Nephron progenitor cell (in vitro differentiated cells): ENCODE measurements at regions not wholly inside any gene's neighbourhood (a gene's known extent, or its start where the extent isn't known, plus 50 kb on each side); places are given as distances from the start of the nearest gene placed in this dataset.

Experiments
- DNase-seq: peaks from one replicate; pipeline ENCODE4 v3.0.0; 2021
- H3K27ac Mint-ChIP-seq: 2 replicates; pipeline ENCODE4 v1.8.0; 2021; ENCODE audit warnings: mild to moderate bottlenecking, moderate library complexity, mixed read lengths
- H3K27me3 Mint-ChIP-seq: 2 replicates; pipeline ENCODE4 v1.8.0; 2021; ENCODE audit warnings: mild to moderate bottlenecking, low read depth, mixed read lengths; ENCODE audit not compliant: poor library complexity
- H3K36me3 Mint-ChIP-seq: 2 replicates; pipeline ENCODE4 v1.8.0; 2021; ENCODE audit warnings: low read depth, mixed read lengths
- H3K4me1 Mint-ChIP-seq: 2 replicates; pipeline ENCODE4 v1.8.0; 2021; ENCODE audit warnings: mixed read lengths
- H3K4me3 Mint-ChIP-seq: 2 replicates; pipeline ENCODE4 v1.8.0; 2021; ENCODE audit warnings: mild to moderate bottlenecking, moderate library complexity, mixed read lengths
- H3K9me3 Mint-ChIP-seq: 2 replicates; pipeline ENCODE4 v1.8.0; 2021; ENCODE audit warnings: mild to moderate bottlenecking, moderate library complexity, mixed read lengths
- TF ChIP-seq, protein P1 (sequence below): fragments of 200-600 bp; sonication (generic); IDR thresholded peaks from 2 replicates; pipeline ENCODE4 v1.5.0; 2021; ENCODE audit warnings: antibody characterized with exemption

- TF ChIP-seq, protein P1, sequence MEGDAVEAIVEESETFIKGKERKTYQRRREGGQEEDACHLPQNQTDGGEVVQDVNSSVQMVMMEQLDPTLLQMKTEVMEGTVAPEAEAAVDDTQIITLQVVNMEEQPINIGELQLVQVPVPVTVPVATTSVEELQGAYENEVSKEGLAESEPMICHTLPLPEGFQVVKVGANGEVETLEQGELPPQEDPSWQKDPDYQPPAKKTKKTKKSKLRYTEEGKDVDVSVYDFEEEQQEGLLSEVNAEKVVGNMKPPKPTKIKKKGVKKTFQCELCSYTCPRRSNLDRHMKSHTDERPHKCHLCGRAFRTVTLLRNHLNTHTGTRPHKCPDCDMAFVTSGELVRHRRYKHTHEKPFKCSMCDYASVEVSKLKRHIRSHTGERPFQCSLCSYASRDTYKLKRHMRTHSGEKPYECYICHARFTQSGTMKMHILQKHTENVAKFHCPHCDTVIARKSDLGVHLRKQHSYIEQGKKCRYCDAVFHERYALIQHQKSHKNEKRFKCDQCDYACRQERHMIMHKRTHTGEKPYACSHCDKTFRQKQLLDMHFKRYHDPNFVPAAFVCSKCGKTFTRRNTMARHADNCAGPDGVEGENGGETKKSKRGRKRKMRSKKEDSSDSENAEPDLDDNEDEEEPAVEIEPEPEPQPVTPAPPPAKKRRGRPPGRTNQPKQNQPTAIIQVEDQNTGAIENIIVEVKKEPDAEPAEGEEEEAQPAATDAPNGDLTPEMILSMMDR: no peak
- Mint-ChIP-seq H3K36me3 (no peaks in the 10 kb centered on the region), H3K4me3 (no peak overlapping the region), H3K9me3 (peaks cover 4% of the 10 kb centered on the region), H3K27me3 (peaks cover 6% of the 10 kb centered on the region), H3K4me1 (no peaks in the 10 kb centered on the region), H3K27ac (peak overlapping the region; percentile 9)
- no peak for DNase-seq
Measured at GRCh38 chr3:112736386-112736785, 95.4 kb upstream of the CCDC80 start.

DNA sequence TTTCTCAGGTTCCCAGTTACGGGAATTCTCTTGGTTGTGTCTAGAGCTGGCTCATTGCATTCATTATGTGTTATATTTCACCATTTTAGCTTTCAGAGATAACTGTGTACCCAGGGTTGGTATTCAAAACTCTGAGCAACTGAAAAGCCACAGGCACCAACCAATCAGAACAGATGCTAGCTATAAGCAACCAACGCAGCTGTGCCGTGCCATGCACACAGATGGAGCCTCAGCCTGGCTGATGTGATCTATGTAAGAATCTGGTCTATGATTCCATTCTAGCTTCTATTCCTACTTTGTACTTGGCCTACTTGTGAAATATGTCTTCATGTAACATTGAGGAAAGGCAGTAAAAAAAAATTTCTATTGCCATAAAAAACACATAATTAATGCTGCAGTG, 95.0 kb upstream of the CCDC80 start:
- H3K27ac Mint-ChIP-seq: peak overlapping the region; percentile 9
- no peaks in the 10 kb centered on the region for H3K4me1 Mint-ChIP-seq
- peaks cover 6% of the 10 kb centered on the region for H3K27me3 Mint-ChIP-seq
- TF ChIP-seq, protein P1: no peak
- DNase-seq: no peak
- peaks cover 4% of the 10 kb centered on the region for H3K9me3 Mint-ChIP-seq
- no peaks in the 10 kb centered on the region for H3K36me3 Mint-ChIP-seq
- no peak overlapping the region for H3K4me3 Mint-ChIP-seq

- no peak overlapping the region for H3K4me3 Mint-ChIP-seq
- peak; percentile 70 for DNase-seq
- H3K9me3 Mint-ChIP-seq: peaks cover 4% of the 10 kb centered on the region
- H3K36me3 Mint-ChIP-seq: no peaks in the 10 kb centered on the region
- TF ChIP-seq, protein P1: peak; percentile 67
- H3K27me3 Mint-ChIP-seq: peaks cover 3% of the 10 kb centered on the region
- no peaks in the 10 kb centered on the region for H3K4me1 Mint-ChIP-seq
- no peak overlapping the region for H3K27ac Mint-ChIP-seq
Measured at GRCh38 chr3:112734736-112735350, 93.9 kb upstream of the CCDC80 start.

- no peak for DNase-seq
- no peaks in the 10 kb centered on the region for H3K36me3 Mint-ChIP-seq
- H3K9me3 Mint-ChIP-seq: peaks cover 4% of the 10 kb centered on the region
- H3K27ac Mint-ChIP-seq: no peak overlapping the region
- TF ChIP-seq, protein P1: no peak
- peaks cover 3% of the 10 kb centered on the region for H3K27me3 Mint-ChIP-seq
- no peak overlapping the region for H3K4me3 Mint-ChIP-seq
- no peaks in the 10 kb centered on the region for H3K4me1 Mint-ChIP-seq
Measured at GRCh38 chr3:112734171-112734570, 93.2 kb upstream of the CCDC80 start.

GRCh38 chr3:112730210-112730609, 89.3 kb upstream of the CCDC80 start:
- no peak overlapping the region for H3K4me3 Mint-ChIP-seq
- no peak for DNase-seq
- peaks cover 11% of the 10 kb centered on the region for H3K9me3 Mint-ChIP-seq
- TF ChIP-seq, protein P1: no peak
- H3K27ac Mint-ChIP-seq: no peak overlapping the region
- H3K4me1 Mint-ChIP-seq: no peaks in the 10 kb centered on the region
- no peaks in the 10 kb centered on the region for H3K36me3 Mint-ChIP-seq
- peaks cover 3% of the 10 kb centered on the region for H3K27me3 Mint-ChIP-seq

GRCh38 chr3:112721231-112721630, 80.3 kb upstream of the CCDC80 start:
- no peak overlapping the region for H3K27ac Mint-ChIP-seq
- H3K36me3 Mint-ChIP-seq: no peaks in the 10 kb centered on the region

More at GRCh38 chr3:112721231-112721630, 80.3 kb upstream of the CCDC80 start:
- DNase-seq: no peak
- Mint-ChIP-seq H3K4me1 (no peaks in the 10 kb centered on the region), H3K4me3 (no peak overlapping the region), H3K9me3 (peaks cover 11% of the 10 kb centered on the region), H3K27me3 (peaks cover 2% of the 10 kb centered on the region)
- TF ChIP-seq, protein P1: no peak
